Memory B cell (primary cell): ENCODE measurements at regions not wholly inside any gene's neighbourhood (a gene's known extent, or its start where the extent isn't known, plus 50 kb on each side); places are given as distances from the start of the nearest gene placed in this dataset.
"Not testable (repeated sequence)": the region's sequence is repeated elsewhere in the genome, so short reads cannot be mapped to it uniquely, and the experiment has no call there.

Experiments
- ATAC-seq: fragments of 150-1000 bp; cut with Tn5 transposase; 2 replicates; pipeline ENCODE4 v1.10.0; 2021; ENCODE audit warnings: low read depth, mild to moderate bottlenecking, moderate library complexity
- DNase-seq, 2 donors: peaks; one replicate each; pipeline ENCODE4 v3.0.0; 2022; ENCODE audit warnings: low spot score in 2 of 2
- H3K27ac Mint-ChIP-seq: one replicate; pipeline ENCODE4 v1.8.0; 2022; ENCODE audit warnings: mild to moderate bottlenecking, moderate library complexity, mixed read lengths
- H3K27me3 Mint-ChIP-seq: one replicate; pipeline ENCODE4 v1.8.0; 2022; ENCODE audit warnings: mixed read lengths
- H3K36me3 Mint-ChIP-seq: one replicate; pipeline ENCODE4 v1.8.0; 2022; ENCODE audit warnings: mild to moderate bottlenecking, mixed read lengths
- H3K4me1 Mint-ChIP-seq: one replicate; pipeline ENCODE4 v1.8.0; 2022; ENCODE audit warnings: mixed read lengths
- H3K4me3 Mint-ChIP-seq: one replicate; pipeline ENCODE4 v1.8.0; 2022; ENCODE audit warnings: mild to moderate bottlenecking, moderate library complexity, mixed read lengths
- H3K9me3 Mint-ChIP-seq: one replicate; pipeline ENCODE4 v1.8.0; 2022; ENCODE audit warnings: mixed read lengths

DNA sequence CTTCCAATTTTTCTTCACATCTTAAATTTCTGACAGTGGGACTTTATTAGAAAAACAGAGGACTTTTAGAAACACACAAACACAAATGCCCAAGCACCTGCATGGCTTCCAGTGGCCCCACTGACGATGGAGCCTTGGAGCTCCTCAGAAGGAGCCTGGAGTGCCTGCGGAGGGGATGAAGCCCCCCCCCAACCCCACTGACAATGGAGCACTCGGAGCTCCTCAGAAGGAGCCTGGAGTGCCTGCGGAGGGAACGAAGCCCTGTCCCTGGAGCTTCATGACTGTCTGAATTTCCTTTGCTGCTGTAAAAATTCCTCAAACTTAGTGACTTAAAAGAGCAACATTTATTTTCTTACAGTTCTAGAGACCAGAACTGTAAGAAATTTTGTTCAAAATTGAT, 80.1 kb upstream of the VRK1 start:
- peaks cover 7% of the 10 kb centered on the region for H3K27me3 Mint-ChIP-seq

DNA sequence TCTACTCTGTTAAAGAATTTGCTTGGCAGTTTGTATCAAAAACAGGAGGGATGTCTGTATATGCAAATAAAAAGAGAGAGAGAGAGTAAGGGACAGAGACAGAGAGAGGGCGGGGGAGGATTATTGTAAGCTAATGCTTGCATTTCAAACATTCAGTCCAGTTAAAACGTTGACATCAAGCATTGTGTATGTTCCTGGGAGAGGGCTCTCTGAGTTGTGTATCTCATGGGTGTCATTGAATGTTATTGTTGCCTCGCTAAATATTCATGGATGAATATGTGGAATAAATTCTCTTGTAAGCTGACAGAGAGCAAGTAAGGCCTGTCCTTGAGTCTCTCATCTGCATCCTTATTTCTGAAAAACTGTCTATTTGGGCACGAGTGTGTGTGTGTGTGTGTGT, 78.8 kb upstream of the VRK1 start:
- Mint-ChIP-seq H3K27me3 (peaks cover 5% of the 10 kb centered on the region), H3K27ac (no peak overlapping the region), H3K4me1 (no peaks in the 10 kb centered on the region), H3K9me3 (no peaks in the 10 kb centered on the region), H3K4me3 (no peak overlapping the region), H3K36me3 (no peaks in the 10 kb centered on the region)
- DNase-seq (no peak), ATAC-seq (no peak)

More for the DNA sequence above, 80.1 kb upstream of the VRK1 start:
- no peak overlapping the region for H3K4me3 Mint-ChIP-seq
- no peaks in the 10 kb centered on the region for H3K9me3 Mint-ChIP-seq
- no peak for ATAC-seq
- no peaks in the 10 kb centered on the region for H3K4me1 Mint-ChIP-seq
- H3K27ac Mint-ChIP-seq, result no peak overlapping the region
- no peak for DNase-seq
- H3K36me3 Mint-ChIP-seq, result no peaks in the 10 kb centered on the region

DNA sequence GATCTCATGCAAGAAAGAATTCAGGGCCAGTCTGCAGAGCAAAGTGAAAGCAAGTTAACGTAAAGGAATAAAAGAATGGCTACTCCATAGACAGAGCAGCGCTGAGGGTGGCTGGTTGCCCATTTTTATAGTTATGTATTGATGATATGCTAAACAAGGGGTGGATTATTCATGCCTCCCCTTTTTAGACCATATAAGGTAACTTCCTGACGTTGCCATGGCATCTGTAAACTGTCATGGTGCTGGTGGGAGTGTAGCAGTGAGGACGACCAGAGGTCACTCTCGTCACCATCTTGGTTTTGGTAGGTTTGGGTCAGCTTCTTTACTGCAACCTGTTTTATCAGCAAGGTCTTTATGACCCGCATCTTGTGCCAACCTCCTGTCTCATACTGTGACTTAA, 76.5 kb upstream of the VRK1 start:
- not testable (repeated sequence) for H3K9me3 Mint-ChIP-seq, H3K4me1 Mint-ChIP-seq, H3K4me3 Mint-ChIP-seq, H3K27ac Mint-ChIP-seq, H3K36me3 Mint-ChIP-seq, DNase-seq, H3K27me3 Mint-ChIP-seq, ATAC-seq

DNA sequence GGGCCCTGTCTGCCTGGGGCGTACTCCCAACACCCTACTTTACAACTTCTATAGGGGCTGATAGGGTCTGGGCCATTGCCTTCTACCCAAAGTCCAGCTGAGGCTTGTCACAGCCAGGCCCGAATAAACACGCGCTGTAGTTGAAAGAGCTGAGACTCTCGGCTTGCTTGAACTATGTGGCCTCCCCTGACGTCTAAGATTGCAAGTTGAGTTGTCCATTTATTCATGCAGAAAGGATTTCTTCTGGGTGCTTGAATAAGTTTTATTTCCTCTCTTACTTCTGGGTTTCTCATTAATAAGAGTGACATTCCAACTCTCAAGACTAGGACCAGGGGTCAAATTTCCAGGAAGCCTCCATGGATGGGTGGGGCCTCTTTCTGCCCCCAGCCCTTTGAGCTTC, 74.4 kb upstream of the VRK1 start:
- no peak for DNase-seq
- H3K27me3 Mint-ChIP-seq, result peaks cover 20% of the 10 kb centered on the region
- ATAC-seq, result no peak
- no peaks in the 10 kb centered on the region for H3K36me3 Mint-ChIP-seq
- no peak overlapping the region for H3K4me3 Mint-ChIP-seq
- H3K27ac Mint-ChIP-seq, result no peak overlapping the region
- peaks cover 5% of the 10 kb centered on the region for H3K9me3 Mint-ChIP-seq
- peaks cover 6% of the 10 kb centered on the region for H3K4me1 Mint-ChIP-seq

DNA sequence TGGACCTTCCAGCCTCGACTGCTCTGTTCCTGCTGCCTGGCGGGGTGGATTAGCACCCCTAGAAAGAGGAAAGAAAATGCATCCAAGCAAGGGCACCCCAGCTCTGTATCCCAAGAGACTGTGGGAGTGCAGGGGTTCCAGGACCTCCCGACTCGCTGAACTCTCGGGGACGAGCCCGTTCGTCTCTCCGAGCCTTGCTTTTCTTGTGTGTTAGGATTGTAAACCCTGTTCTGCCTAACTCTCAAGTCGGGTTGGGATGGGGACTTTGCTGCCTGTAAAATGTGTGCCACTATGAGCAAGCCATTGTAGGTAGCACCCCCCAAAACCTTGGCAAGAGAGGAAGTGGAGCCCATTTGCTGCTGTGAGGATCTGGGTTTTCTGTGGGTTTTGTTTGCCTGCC, 73.2 kb upstream of the VRK1 start:
- DNase-seq, result no peak
- Mint-ChIP-seq H3K36me3 (no peaks in the 10 kb centered on the region), H3K9me3 (peaks cover 5% of the 10 kb centered on the region), H3K27ac (no peak overlapping the region), H3K4me3 (no peak overlapping the region), H3K27me3 (peaks cover 20% of the 10 kb centered on the region), H3K4me1 (peaks cover 6% of the 10 kb centered on the region)
- ATAC-seq, result no peak

DNA sequence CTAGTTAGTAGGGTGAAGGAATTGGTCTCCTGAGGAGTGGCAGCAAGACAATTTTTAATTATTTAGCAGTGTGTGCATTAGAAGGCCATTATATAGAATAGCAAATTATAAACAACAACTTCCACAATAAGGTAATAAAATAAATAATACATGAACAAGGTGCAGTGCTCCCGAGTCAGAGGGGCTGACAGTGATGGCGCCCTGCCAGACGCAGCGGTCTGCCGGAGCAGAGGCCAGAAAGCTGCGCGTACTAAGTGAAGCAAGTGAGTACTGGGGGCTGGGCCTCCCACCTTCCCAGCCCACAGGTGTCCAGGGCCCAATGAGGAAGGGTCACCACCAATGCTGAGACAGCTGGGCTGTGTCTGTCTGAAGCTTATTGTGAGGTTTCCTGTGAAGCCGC, 72.0 kb upstream of the VRK1 start:
- Mint-ChIP-seq H3K27me3 (peaks cover 20% of the 10 kb centered on the region), H3K36me3 (no peaks in the 10 kb centered on the region), H3K9me3 (peaks cover 5% of the 10 kb centered on the region), H3K4me1 (peaks cover 6% of the 10 kb centered on the region), H3K27ac (no peak overlapping the region), H3K4me3 (no peak overlapping the region)
- no peak for DNase-seq
- no peak for ATAC-seq

DNA sequence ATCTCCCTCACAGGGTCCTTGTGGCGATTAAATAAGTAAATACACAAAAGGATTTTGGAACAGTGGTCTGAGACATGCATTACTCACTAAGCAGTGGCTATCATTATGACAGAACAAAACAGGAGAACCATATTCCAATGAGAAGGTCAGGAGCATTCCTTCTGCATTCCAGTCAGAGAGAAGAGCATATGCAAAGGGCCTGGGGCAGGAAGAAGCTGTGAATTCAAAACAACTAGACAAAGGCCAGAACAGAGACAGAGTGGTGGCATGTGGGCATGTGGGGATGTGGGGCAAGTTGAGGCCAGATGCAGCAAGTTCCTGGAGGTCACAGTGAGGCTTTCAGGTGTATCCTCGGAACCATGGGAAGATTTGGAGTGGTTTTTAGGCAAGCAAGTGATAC, 70.1 kb upstream of the VRK1 start:
- peaks cover 6% of the 10 kb centered on the region for H3K4me1 Mint-ChIP-seq
- no peaks in the 10 kb centered on the region for H3K36me3 Mint-ChIP-seq
- DNase-seq, result no peak
- ATAC-seq, result no peak
- H3K27ac Mint-ChIP-seq, result no peak overlapping the region
- peaks cover 19% of the 10 kb centered on the region for H3K27me3 Mint-ChIP-seq
- H3K4me3 Mint-ChIP-seq, result no peak overlapping the region
- peaks cover 5% of the 10 kb centered on the region for H3K9me3 Mint-ChIP-seq

DNA sequence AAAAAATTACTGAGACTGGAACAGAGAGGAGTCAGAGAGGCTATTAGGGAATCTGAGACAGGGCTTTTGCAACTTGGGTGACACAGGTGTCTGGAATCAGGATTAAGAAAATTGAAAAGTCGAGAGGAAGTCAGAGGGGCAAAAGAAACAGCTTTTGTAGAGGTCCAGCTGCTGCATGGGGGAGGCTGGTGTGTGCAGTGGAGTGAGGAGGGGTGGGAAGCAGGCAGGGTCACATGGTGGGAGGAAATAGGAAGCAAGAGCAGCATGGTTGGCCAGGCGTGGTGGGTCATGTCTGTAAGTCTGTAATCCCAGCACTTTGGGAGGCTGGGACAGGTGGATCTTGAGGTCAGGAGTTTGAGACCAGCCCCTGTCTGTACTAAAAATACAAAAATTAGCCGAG, 69.7 kb upstream of the VRK1 start:
- Mint-ChIP-seq H3K36me3 (no peaks in the 10 kb centered on the region), H3K4me3 (no peak overlapping the region), H3K9me3 (peaks cover 5% of the 10 kb centered on the region), H3K4me1 (peaks cover 6% of the 10 kb centered on the region), H3K27me3 (peaks cover 19% of the 10 kb centered on the region), H3K27ac (no peak overlapping the region)
- DNase-seq (no peak), ATAC-seq (no peak)

DNA sequence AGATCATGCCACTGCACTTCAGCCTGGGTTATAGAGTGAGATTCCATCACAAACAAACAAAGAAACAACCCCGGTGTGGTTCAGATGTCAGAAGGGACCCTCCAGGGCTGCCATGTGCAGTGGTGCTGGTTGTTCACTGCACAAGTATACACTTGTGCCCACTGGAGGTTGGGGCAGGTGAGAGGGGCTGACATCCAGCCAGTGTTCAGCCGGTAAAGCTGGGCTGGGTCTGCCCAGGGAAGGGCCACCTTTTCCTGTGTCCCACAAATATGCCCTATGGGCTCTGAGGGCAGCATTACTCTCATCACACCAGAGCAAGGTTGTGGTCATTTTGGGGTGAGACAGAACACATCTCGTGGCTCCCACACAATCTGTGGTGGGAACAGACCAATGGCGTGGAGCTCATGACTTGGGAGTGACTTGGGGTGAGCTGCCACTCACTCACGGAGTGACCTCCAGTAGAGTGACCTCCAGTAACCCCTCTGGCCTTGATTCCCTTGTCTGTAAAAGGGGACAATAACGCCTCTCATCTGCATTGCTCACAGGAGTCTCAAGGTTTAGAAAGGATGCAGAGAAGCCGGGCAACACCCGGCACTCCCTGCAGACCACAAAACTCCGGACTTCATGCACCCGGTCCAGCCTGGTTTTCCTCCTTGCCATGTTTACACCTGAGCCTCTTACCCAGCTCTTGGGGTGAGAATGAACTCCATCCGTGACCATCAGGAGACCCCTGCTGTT, 69.0 kb upstream of the VRK1 start:
- DNase-seq (no peak), ATAC-seq (no peak)
- Mint-ChIP-seq H3K36me3 (no peaks in the 10 kb centered on the region), H3K4me3 (no peak overlapping the region), H3K27ac (no peak overlapping the region), H3K27me3 (peaks cover 19% of the 10 kb centered on the region), H3K9me3 (peaks cover 5% of the 10 kb centered on the region), H3K4me1 (peaks cover 6% of the 10 kb centered on the region)

DNA sequence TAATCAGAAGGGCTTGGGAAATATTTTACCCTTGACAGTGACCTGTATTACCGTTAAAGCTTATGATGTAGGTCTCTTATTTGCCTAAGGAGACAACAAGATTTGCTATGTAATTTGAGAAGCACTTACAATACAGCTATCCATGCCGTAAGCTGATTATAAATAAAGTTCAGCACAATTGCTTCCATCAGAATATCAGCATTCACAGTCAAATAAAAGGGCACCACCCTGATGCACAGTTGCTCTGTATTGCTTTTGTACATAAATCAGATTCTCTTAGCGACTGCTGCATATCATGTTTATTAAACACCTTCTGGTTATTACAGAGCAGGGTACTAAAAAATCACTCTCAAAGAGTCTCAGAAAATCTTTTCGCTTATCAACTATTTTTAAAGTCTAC, 67.3 kb upstream of the VRK1 start:
- Mint-ChIP-seq H3K27me3 (peaks cover 19% of the 10 kb centered on the region), H3K4me3 (no peak overlapping the region)
- ATAC-seq, result no peak

DNA sequence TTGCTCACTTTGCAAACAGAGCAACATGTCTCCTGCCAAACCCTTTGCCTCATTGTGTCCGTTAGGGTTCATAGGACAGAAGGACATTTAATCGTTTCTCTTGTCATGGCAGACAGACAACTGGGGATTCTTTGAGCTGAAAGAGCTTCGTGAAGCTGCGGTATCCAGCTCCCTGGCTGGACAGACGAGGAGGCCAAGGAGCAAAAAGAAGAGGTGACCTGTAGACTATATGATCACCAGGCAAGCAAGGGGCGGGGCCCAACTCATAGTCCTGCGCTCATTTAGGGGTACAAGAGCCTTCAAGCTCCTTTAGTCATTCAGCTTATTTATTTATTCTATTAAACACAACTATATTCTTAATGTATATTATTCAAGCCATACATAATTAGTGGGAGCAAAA, 66.8 kb upstream of the VRK1 start:
- ATAC-seq, result no peak
- DNase-seq, result no peak
- no peaks in the 10 kb centered on the region for H3K9me3 Mint-ChIP-seq
- peaks cover 6% of the 10 kb centered on the region for H3K4me1 Mint-ChIP-seq
- H3K36me3 Mint-ChIP-seq, result no peaks in the 10 kb centered on the region
- no peak overlapping the region for H3K4me3 Mint-ChIP-seq
- H3K27me3 Mint-ChIP-seq, result peaks cover 18% of the 10 kb centered on the region
- H3K27ac Mint-ChIP-seq, result no peak overlapping the region

More for the DNA sequence above, 67.3 kb upstream of the VRK1 start:
- Mint-ChIP-seq H3K27ac (no peak overlapping the region), H3K36me3 (no peaks in the 10 kb centered on the region), H3K4me1 (peaks cover 6% of the 10 kb centered on the region), H3K9me3 (no peaks in the 10 kb centered on the region)
- DNase-seq, result no peak

DNA sequence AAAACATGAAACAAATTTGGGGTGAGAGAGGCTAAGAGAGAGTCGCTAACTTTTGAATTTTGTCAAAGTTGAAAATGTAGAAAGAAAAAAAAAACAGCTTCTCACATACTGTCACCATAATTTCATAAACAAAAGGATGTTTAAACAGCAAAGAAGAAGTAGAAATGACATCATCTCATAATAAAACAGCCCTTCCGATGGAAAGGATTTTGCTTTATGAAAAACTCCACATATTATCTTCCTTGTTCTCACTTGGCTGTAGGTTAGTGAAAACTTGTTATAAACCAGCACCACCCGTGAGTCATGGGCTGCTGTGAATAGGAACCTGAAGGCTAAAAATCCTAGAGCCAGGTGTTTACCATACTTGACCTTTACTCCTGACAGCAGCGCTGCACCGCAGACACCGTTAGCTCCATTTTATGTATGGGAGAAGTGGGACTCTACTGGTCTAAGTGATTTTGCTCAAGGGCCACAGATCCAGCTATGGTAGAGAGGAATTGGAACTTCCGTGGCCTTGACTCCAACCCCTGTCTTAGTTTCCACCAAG, 63.0 kb upstream of the VRK1 start:
- no peak overlapping the region for H3K4me3 Mint-ChIP-seq

DNA sequence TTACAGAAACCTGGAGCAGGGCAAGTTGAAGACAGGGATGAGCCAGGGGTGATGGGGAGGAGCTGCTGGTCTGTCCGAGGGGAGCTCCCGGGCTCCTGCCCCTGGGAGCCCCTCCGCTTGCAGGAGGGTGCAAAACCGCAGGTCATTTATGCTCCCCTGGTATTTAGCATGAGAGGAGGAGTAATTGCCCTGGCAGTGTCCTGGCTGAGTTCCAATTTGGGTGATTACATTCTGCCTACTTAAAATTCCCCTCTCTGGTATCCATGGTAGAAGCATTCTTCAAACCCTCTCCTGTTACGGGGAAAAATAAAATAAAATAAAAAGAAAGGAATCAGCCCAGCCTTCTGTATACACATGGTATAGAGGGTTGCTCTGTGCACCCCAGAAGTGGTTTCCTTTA, 61.7 kb upstream of the VRK1 start:
- no peak for ATAC-seq
- Mint-ChIP-seq H3K9me3 (no peaks in the 10 kb centered on the region), H3K27me3 (peaks cover 30% of the 10 kb centered on the region), H3K27ac (no peak overlapping the region), H3K4me1 (no peaks in the 10 kb centered on the region), H3K4me3 (no peak overlapping the region), H3K36me3 (no peaks in the 10 kb centered on the region)
- no peak for DNase-seq

More for the DNA sequence above, 63.0 kb upstream of the VRK1 start:
- Mint-ChIP-seq H3K27ac (no peak overlapping the region), H3K36me3 (no peaks in the 10 kb centered on the region), H3K27me3 (peaks cover 23% of the 10 kb centered on the region), H3K4me1 (no peaks in the 10 kb centered on the region), H3K9me3 (no peaks in the 10 kb centered on the region)
- ATAC-seq, result no peak
- no peak for DNase-seq

DNA sequence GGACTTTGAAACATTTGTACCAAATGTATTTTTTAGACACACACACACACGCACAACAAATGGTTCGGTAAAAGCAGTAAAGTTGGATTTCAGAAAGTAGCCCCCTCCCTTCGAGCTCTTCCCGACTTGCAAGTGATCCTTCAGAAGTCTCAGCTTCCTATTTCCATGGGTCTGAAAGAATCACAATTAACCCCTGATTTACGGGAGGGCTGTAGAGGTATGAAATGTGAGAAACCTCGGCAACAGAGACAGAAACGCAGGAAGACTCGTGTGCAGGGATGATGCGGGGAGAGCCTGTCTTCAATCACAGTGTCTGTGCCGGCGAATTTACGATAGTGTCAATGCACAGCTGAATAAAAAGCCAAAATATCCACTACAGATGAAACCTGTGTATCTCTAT, 60.7 kb upstream of the VRK1 start:
- DNase-seq, result no peak
- Mint-ChIP-seq H3K4me3 (no peak overlapping the region), H3K27ac (no peak overlapping the region), H3K36me3 (no peaks in the 10 kb centered on the region), H3K27me3 (peaks cover 32% of the 10 kb centered on the region), H3K9me3 (no peaks in the 10 kb centered on the region), H3K4me1 (peaks cover 2% of the 10 kb centered on the region)
- ATAC-seq, result no peak

DNA sequence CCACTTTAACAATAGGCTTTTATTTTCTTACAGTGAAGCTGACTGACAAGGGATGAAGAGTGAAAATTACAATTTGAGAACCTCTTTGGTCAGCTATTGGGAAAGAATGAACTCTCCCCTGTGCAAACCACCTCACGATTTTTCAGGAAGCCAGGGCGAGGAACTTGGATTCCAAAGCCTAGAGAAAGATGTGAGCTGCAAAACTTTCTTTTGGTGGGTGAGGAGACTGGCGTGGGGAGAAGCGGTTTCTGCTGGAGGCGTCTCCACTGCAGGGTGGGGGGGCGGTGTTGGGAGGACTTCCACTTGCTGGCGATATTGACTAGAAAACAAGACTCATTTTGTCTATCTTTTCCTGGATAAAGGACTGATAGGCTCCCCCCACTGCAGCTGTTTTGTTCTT, 59.3 kb upstream of the VRK1 start:
- peaks cover 38% of the 10 kb centered on the region for H3K27me3 Mint-ChIP-seq
- peaks cover 5% of the 10 kb centered on the region for H3K4me1 Mint-ChIP-seq
- H3K9me3 Mint-ChIP-seq, result no peaks in the 10 kb centered on the region
- no peak overlapping the region for H3K27ac Mint-ChIP-seq
- no peaks in the 10 kb centered on the region for H3K36me3 Mint-ChIP-seq
- DNase-seq (no peak), ATAC-seq (no peak)
- no peak overlapping the region for H3K4me3 Mint-ChIP-seq
